IPS-NIHi11 (cell line): ENCODE measurements at regions not wholly inside any gene's neighbourhood (a gene's known extent, or its start where the extent isn't known, plus 50 kb on each side); places are given as distances from the start of the nearest gene placed in this dataset.
"Not testable (repeated sequence)": the region's sequence is repeated elsewhere in the genome, so short reads cannot be mapped to it uniquely, and the experiment has no call there.

ENCODE experiments used
- DNase-seq: peaks from one replicate; pipeline ENCODE4 v3.0.0; 2012; ENCODE audit warnings: mixed read lengths, low spot score

- DNase-seq, result peak; percentile 9
These were observed 1307.8 kb upstream of the RAG2 start for GRCh38 chr11:37905707-37906417.

DNA sequence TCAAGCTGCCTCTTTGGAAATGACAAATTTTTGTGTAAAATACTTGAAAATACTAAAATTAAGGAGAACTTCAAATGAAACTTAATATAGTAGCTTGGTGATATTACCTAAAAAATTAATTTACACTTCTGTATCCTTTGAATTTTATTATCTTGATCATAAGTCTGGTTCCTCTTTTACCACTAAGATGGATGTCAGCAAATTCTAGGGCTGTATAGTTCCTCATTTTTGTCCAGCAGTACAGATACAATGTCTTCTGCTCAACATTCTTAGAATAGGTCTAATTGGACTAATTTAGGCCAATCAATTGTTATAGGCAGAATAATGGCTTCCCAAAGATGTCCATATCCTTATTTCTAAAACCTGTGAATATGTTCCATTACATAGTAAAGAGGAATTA lies 1298.0 kb upstream of the RAG2 start:
- DNase-seq, result no peak

GRCh38 chr11:37881741-37882140 lies 1283.7 kb upstream of the RAG2 start:
- no peak for DNase-seq

DNA sequence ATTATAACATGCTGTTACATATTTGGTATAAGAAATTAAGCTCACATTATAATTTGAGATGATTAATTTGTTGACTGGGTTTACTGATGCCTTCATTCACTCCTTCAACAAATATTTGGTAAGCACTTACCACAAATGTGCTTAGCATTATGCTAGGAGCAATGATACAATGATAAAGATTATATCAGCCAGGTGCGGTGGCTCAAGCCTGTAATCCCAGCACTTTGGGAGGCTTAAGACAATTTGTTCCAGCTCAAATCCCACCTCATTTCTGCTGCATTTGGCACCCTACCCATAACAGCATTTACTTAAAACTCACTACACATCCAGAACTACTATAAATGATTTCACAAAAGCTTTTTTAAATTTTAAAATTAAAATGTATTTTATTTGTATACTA lies 1263.6 kb upstream of the RAG2 start:
- no peak for DNase-seq

DNA sequence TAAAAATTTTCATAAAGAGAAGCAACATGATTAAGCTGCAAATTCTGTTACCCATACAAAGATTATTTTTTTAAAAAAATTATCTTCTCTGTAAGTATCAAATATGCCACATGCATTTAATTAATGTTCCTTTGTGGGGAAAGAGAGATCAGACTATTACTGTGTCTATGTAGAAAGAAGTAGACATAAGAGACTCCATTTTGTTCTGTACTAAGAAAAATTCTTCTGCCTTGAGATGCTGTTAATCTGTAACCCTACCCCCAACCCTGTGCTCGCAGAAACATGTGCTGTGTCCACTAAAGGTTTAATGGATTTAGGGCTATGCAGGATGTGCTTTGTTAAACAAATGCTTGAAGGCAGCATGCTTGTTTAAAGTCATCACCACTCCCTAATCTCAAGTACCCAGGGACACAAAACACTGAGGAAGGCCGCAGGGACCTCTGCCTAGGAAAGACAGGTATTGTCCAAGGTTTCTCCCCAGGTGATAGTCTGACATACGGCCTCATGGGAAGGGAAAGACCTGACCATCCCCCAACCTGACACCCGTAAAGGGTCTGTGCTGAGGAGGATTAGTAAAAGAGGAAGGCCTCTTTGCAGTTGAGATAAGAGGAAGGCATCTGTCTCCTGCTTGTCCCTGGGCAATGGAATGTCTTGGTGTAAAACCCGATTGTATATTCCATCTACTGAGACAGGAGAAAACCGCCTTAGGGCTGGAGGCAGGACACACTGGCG lies 1260.9 kb upstream of the RAG2 start:
- not testable (repeated sequence) for DNase-seq

DNA sequence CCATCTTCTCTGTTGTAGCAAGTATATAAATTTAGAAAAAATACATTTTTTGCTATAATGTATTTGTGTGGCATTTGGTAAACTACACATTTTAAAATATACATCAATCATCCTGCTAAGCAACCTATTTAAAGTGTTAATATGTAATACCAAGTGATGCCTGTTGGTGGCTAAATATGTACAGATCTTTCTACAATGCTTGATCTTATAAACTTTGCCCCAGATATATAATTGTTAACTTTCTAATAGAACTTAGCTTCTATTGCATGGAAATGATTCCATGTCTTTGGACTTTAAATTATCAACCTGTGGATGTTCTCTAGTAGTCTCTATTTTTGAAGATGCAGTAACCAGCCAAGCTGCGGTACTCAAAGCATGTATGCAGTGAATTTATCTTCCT lies 1260.4 kb upstream of the RAG2 start:
- DNase-seq, result no peak

DNA sequence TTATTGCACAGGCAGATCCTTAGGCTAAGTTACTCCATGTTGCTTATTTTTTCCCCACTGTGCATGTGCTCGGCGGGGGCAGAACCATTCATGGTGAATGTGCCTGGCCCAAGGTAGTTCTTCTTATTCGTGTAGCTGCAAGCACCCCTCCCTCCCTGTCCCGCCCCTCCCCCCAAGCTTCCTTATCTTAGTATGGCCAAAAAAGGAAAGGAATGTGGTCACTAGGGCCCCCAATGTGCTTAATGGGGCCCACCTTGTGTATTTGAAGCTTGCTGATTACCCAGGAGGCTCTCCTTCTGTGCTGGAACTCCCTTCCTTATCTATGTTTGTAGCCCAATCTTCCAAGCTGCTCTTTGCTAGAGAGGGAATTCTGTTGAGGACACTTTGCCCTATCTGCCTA lies 1259.7 kb upstream of the RAG2 start:
- DNase-seq, result no peak

DNA sequence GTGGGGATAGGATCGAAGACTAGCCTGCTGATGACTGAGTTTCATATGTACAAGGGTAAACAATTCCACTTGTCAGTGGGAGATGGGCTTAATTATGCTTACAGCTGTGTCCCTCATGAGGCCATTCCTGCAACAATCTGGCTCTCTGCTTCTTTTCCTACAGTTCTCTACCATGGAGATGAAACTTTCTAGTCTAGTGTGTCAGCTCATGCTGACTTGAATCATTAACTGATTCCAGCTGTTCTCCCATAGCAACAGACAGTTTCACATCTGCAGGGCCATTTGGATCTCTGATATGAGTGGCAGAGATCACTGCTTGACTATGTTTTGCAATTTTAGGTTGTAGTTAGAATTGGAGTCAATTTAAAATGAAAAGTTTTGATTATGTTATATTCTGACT lies 1251.7 kb upstream of the RAG2 start:
- DNase-seq, result no peak

DNA sequence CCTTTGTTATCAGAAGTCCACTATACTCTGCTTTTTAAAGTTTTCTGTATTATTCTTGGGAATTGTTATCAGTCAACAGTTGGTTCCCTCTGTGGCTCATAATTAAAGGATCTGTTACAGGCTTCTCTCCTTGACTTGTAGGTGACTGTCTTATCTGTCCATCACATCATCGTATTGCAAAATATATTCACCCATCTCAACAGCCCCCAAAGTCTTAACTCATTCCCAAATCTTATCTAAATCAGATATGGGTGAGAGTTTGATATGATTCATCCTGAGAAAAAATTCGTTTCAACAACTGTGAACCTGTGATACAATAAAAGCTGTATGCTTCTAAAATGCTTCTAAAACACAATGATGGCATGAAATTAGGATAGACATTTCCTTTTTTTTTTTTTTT lies 1245.6 kb upstream of the RAG2 start:
- no peak for DNase-seq

GRCh38 chr11:37841016-37841415 lies 1243.0 kb upstream of the RAG2 start:
- DNase-seq, result no peak

DNA sequence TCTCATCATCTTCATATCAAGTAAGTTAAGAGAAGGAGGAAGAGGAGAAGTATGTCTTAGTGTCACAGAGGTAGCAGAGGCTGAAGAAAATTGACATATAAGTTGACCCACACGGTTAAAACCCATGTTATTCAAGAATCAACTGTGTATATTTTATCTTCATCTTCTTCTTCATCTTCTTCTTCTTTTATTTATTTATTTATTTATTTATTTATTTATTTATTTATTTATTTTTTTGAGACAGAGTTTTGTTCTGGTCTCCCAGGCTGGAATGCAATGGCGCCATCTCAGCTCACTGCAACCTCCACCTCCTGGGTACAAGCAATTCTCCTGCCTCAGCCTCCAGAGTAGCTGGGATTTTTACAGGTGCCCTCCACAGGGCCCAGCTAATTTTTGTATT lies 1242.3 kb upstream of the RAG2 start:
- DNase-seq, result not testable (repeated sequence)

- no peak for DNase-seq
These were observed 1232.5 kb upstream of the RAG2 start for GRCh38 chr11:37830529-37830928.

GRCh38 chr11:37817727-37818270 lies 1219.8 kb upstream of the RAG2 start:
- no peak for DNase-seq

- no peak for DNase-seq
These were observed 1214.3 kb upstream of the RAG2 start for GRCh38 chr11:37812281-37812880.

DNA sequence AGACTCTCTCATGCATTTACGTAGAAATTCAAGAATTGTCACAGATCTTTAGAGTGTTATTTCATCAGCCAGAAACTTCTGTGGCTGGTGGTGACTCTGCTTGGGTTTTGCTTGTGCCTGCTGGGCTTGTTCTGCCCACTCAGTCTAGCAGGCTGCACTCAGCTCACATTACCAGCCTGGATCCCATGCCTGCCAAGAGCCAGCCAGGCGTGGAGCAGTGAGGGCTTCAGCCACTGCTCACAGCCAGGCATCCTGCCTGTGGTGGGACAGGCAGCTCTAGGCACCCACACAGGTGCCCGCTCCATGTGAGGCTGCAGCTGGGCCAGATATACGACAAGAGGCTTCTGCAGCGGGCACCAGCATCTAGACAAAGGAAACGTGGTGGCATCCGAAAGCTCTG lies 1213.3 kb upstream of the RAG2 start:
- peak; percentile 26 for DNase-seq

GRCh38 chr11:37804666-37805065 lies 1206.6 kb upstream of the RAG2 start:
- DNase-seq, result no peak

DNA sequence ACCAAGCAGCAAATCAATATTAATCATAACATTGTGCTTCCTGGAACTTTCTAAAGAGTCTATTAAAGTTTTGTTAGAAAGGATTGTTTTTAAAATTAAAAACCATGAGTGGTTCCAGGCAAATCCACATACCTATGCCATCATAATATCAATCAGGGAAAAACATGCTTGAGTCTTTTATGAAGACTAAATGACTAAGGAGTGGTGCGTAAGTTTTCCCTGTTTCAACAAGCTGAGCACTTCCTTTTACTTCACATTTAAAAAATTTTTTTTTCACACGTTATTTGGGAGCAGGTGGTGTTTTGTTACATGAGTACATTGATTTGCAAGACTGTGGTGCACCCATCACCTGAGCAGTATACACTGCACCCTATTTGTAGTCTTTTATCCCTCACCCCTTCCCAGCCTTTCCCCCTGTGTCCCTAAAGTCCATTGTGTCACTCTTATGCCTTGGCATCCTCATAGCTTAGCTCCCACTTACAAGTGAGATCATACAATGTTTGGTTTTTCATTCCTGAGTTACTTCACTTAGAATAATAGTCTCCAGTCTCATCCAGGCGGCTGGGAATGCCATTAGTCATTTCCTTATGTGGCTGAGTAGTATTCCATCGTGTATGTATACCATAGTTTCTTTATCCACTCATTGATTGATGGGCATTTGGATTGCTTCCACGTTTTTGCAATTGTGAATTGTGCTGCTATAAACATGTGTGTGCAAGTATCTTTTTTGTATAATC lies 1190.3 kb upstream of the RAG2 start:
- no peak for DNase-seq

- no peak for DNase-seq
These were observed 1188.2 kb upstream of the RAG2 start for GRCh38 chr11:37786214-37786755.

- DNase-seq, result no peak
These were observed 1176.4 kb upstream of the RAG2 start for GRCh38 chr11:37774441-37774840.

- no peak for DNase-seq
These were observed 1172.1 kb upstream of the RAG2 start for GRCh38 chr11:37770145-37770544.

GRCh38 chr11:37762079-37762478 lies 1164.0 kb upstream of the RAG2 start:
- no peak for DNase-seq

DNA sequence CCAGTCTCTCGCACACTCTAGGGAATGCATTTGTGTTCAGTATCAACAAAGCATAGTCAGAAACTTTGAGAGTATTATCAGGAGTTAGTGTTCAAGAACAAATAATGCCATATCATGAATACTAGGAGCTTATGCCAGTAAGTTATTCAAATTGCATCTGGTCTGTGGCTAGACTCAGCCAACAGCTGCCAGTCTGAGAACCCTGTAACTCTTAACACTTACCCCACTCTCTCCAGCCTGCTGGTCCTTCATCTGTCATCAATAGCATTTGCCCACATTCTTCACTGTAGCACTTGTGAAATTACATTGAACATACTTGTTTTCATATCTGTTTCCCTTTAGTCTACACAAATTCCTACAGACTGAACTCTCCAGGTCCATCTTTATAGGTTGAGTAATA lies 1157.5 kb upstream of the RAG2 start:
- no peak for DNase-seq
